K562 (cell line): ENCODE measurements at regions not wholly inside any gene's neighbourhood (a gene's known extent, or its start where the extent isn't known, plus 50 kb on each side); places are given as distances from the start of the nearest gene placed in this dataset.

Experiments
- ATAC-seq: fragments of 200-7000 bp; cut with Tn5 transposase; 3 replicates; pipeline ENCODE4 v1.9.1; 2020; ENCODE audit warnings: moderate library complexity
- BruUV-seq: library from RNA; stranded (reverse); fragments of 400-500 nt; replicated peaks from 2 replicates; lab custom pipeline; 2021; lab: Mats Ljungman, UMichigan
- CTCF ChIA-PET: fragments of 300-600 bp; formaldehyde crosslinking; extraction: SDS; loops from one replicate; lab custom pipeline; 2021; ENCODE audit warnings: low intra/inter-chr PET ratio; lab: Yijun Ruan, JAX
- POLR2A ChIA-PET: fragments of 300-600, 350-650 bp; sonication (Branson Sonifier 250); formaldehyde crosslinking; extraction: SDS; loops from one replicate; lab custom pipeline; 2021; ENCODE audit warnings: antibody characterized with exemption, inconsistent platforms; lab: Yijun Ruan, JAX
- DNase-seq, 4 experiments: peaks; one replicate each; pipeline versions ENCODE4 v3.0.0 to v3.0.0-alpha.2; 2011 to 2018; ENCODE audit warnings: low spot score in 3 of 4, mixed read lengths in 3 of 4; ENCODE audit errors: extremely low read depth in 1 of 4
- FAIRE-seq: peaks from 2 replicates; lab custom pipeline; 2011; peaks lifted over from hg19 to GRCh38; lab: Jason Lieb, UNC
- H2AFZ ChIP-seq: 2 replicates; pipeline ENCODE4 v1.6.0; 2011; ENCODE audit warnings: low read depth, low read length, control low read depth, inconsistent platforms
- H3K27ac ChIP-seq: fragments of 200-600 bp; 3 replicates; pipeline ENCODE4 v1.8.0; 2011; ENCODE audit warnings: low read depth, mild to moderate bottlenecking, control low read depth, inconsistent platforms, low read length, moderate library complexity, mixed read lengths; ENCODE audit errors: extremely low read depth
- H3K27me3 ChIP-seq, 2 experiments: fragments of 300-600 bp in 1 of 2; 2 replicates in 1 of 2; 3 replicates in 1 of 2; pipeline versions ENCODE4 v1.6.0 to v1.8.0; 2011; ENCODE audit warnings: inconsistent platforms in 2 of 2, low read length in 2 of 2, mild to moderate bottlenecking in 1 of 2, mixed read lengths in 1 of 2, moderate library complexity in 1 of 2; ENCODE audit not compliant: control insufficient read depth in 2 of 2, insufficient read depth in 2 of 2
- H3K36me3 ChIP-seq: fragments of 300-600 bp; 3 replicates; pipeline ENCODE4 v1.8.0; 2011; ENCODE audit warnings: mild to moderate bottlenecking, low read length, inconsistent platforms; ENCODE audit not compliant: control insufficient read depth, insufficient read depth
- H3K4me1 ChIP-seq, 2 experiments: fragments of 200-600 bp in 1 of 2; replicated peaks in 1 of 2; 2 replicates in 1 of 2; 3 replicates in 1 of 2; pipeline versions ENCODE4 v1.5.1 to v1.8.0; 2011; ENCODE audit warnings: inconsistent platforms in 2 of 2, low read length in 2 of 2, mild to moderate bottlenecking in 1 of 2, mixed read lengths in 1 of 2, moderate library complexity in 1 of 2; ENCODE audit not compliant: control insufficient read depth in 2 of 2, insufficient read depth in 2 of 2
- H3K4me2 ChIP-seq: 2 replicates; pipeline ENCODE4 v1.6.1; 2011; ENCODE audit warnings: low read length, control low read depth, inconsistent platforms, mixed read lengths; ENCODE audit not compliant: insufficient read depth
- H3K4me3 ChIP-seq: fragments of 200-600 bp; sonication (generic), shearing (Covaris generic); 2 replicates; pipeline ENCODE4 v1.5.1; 2016; ENCODE audit warnings: control low read depth, inconsistent platforms
- H3K79me2 ChIP-seq: fragments of 200-600 bp; 3 replicates; pipeline ENCODE4 v1.8.0; 2011; ENCODE audit warnings: low read length, inconsistent platforms; ENCODE audit not compliant: control insufficient read depth, insufficient read depth
- H3K9ac ChIP-seq, 2 experiments: 2 replicates each; pipeline versions ENCODE4 v1.6.0 to v1.6.1; 2011; ENCODE audit warnings: low read depth in 2 of 2, low read length in 2 of 2, control low read depth in 1 of 2, inconsistent platforms in 1 of 2, mild to moderate bottlenecking in 1 of 2, mixed read lengths in 1 of 2; ENCODE audit not compliant: insufficient read depth in 1 of 2
- H3K9me1 ChIP-seq: one replicate; pipeline ENCODE4 v1.6.0; 2011; ENCODE audit warnings: inconsistent platforms, mild to moderate bottlenecking, low read length, moderate library complexity; ENCODE audit not compliant: control insufficient read depth, insufficient read depth
- H3K9me3 ChIP-seq: replicated peaks from 2 replicates; pipeline ENCODE4 v1.5.1; 2011; ENCODE audit warnings: low read depth, low read length, inconsistent platforms; ENCODE audit not compliant: control insufficient read depth, insufficient read depth
- H4K20me1 ChIP-seq: replicated peaks from 2 replicates; pipeline ENCODE4 v1.6.1; 2011; ENCODE audit warnings: low read length, inconsistent platforms, mixed read lengths; ENCODE audit not compliant: control insufficient read depth, insufficient read depth
- MCM5 ChIP-seq: fragments of 450-650 bp; IDR thresholded peaks from 2 replicates; pipeline ENCODE4 v1.6.1; 2016; ENCODE audit warnings: low read depth
- MEF2A ChIP-seq: IDR thresholded peaks from 2 replicates; pipeline ENCODE4 v1.6.1; 2011; ENCODE audit warnings: low read depth, mild to moderate bottlenecking, low read length, moderate library complexity; ENCODE audit not compliant: control insufficient read depth
- PCBP1 ChIP-seq: fragments of 200-400 bp; formaldehyde crosslinking; IDR thresholded peaks from 2 replicates; pipeline ENCODE4 v1.6.1; 2018; ENCODE audit warnings: mild to moderate bottlenecking, low read depth, low read length; ENCODE audit not compliant: poor library complexity, severe bottlenecking
- PCBP2 ChIP-seq: fragments of 200-400 bp; formaldehyde crosslinking; IDR thresholded peaks from 2 replicates; pipeline ENCODE4 v1.6.1; 2018; ENCODE audit warnings: low read length, low read depth, mild to moderate bottlenecking, moderate library complexity; ENCODE audit not compliant: poor library complexity, severe bottlenecking
- ZNF134 ChIP-seq: fragments of 250-450 bp; sonication (Bioruptor Pico); conservative IDR thresholded peaks from 2 replicates; pipeline ENCODE4 v1.4.0; 2020
- ZNF311 ChIP-seq: fragments of 250-450 bp; sonication (Bioruptor Pico); IDR thresholded peaks from 2 replicates; pipeline ENCODE4 v1.4.0; 2020; ENCODE audit warnings: mild to moderate bottlenecking, moderate library complexity
- WGBS: fragments of 100-300 bp; shearing (Covaris generic); methylation state at CpG from one replicate; pipeline ENCODE4 v1.1.6; 2016; ENCODE audit warnings: low coverage, mixed read lengths; ENCODE audit not compliant: insufficient coverage; ENCODE audit errors: missing lambda C conversion rate; 5-methylcytosine and 5-hydroxymethylcytosine counted together
- in situ Hi-C: fragments of 300-500 bp; cut with MboI; formaldehyde crosslinking; loops from 4 replicates; pipeline ENCODE4 v1.15.0; 2018; ENCODE audit warnings: inconsistent platforms, mixed read lengths
- intact Hi-C: fragments of 100-400 bp; cut with micrococcal nuclease; formaldehyde crosslinking; loops from 2 replicates; pipeline ENCODE4 v1.14.2; 2022

- no TSS peak for BruUV-seq
- ATAC-seq (no peak), FAIRE-seq (no peak), DNase-seq (no peak)
- H3K4me3 ChIP-seq: no peak overlapping the region
- H3K9ac ChIP-seq: no peak overlapping the region
- CTCF ChIA-PET: no interaction called here
- no peak overlapping the region for H3K4me2 ChIP-seq
- POLR2A ChIA-PET: no interaction called here
- no peaks in the 10 kb centered on the region for H3K9me1 ChIP-seq
- H3K4me1 ChIP-seq: no peaks in the 10 kb centered on the region
- intact Hi-C loops (no loop called here), in situ Hi-C loops (no loop called here)
- no peaks in the 10 kb centered on the region for H3K79me2 ChIP-seq
- no peaks in the 10 kb centered on the region for H4K20me1 ChIP-seq
- no peaks in the 10 kb centered on the region for H3K9me3 ChIP-seq
- no peak overlapping the region for H2AFZ ChIP-seq
- TF ChIP-seq PCBP1: peak; percentile 39
- TF ChIP-seq PCBP2: peak; percentile 84
- TF ChIP-seq MCM5: no peak
- TF ChIP-seq ZNF134 (CRISPR knock-in tag): no peak
- no peaks in the 10 kb centered on the region for H3K36me3 ChIP-seq
- H3K27me3 ChIP-seq: no peaks in the 10 kb centered on the region
- no peak overlapping the region for H3K27ac ChIP-seq
Measured at GRCh38 chr6:148075352-148075751, 267.3 kb upstream of the SASH1 start.

GRCh38 chr6:148076051-148076450, 266.6 kb upstream of the SASH1 start:
- no peak overlapping the region for H2AFZ ChIP-seq
- no peak for ATAC-seq
- no peaks in the 10 kb centered on the region for H3K9me3 ChIP-seq
- TF ChIP-seq MEF2A: no peak
- TF ChIP-seq ZNF311 (CRISPR knock-in tag): no peak
- TF ChIP-seq, all 486 proteins: peak for 0
- in situ Hi-C loops: no loop called here
- no peak overlapping the region for H3K4me2 ChIP-seq
- intact Hi-C loops: no loop called here
- H3K27ac ChIP-seq: no peak overlapping the region
- POLR2A ChIA-PET: no interaction called here
- 7% methylated on average over 3 of the region's 3 CpGs for WGBS
- peak; percentile 26 for FAIRE-seq
- H3K79me2 ChIP-seq: no peaks in the 10 kb centered on the region
- no peak for DNase-seq
- H3K27me3 ChIP-seq: no peaks in the 10 kb centered on the region
- H3K36me3 ChIP-seq: no peaks in the 10 kb centered on the region
- no peak overlapping the region for H3K4me3 ChIP-seq
- CTCF ChIA-PET: no interaction called here
- no peaks in the 10 kb centered on the region for H3K4me1 ChIP-seq
- no peaks in the 10 kb centered on the region for H3K9me1 ChIP-seq
- BruUV-seq: no TSS peak
- no peak overlapping the region for H3K9ac ChIP-seq
- no peaks in the 10 kb centered on the region for H4K20me1 ChIP-seq
